BLaER1 treated with 17β-estradiol and CSF1 and Interleukin-3, amounts not matched to agents 10 nM and 100 nM (cell line): ENCODE measurements at regions not wholly inside any gene's neighbourhood (a gene's known extent, or its start where the extent isn't known, plus 50 kb on each side); places are given as distances from the start of the nearest gene placed in this dataset.
"Not testable (repeated sequence)": the region's sequence is repeated elsewhere in the genome, so short reads cannot be mapped to it uniquely, and the experiment has no call there.

Source experiments
- H3K27ac ChIP-seq, 11 experiments: shearing (Covaris generic); formaldehyde crosslinking; 2 replicates each; pipeline ENCODE4 v1.8.1; 2022
- H3K27me3 ChIP-seq, 11 experiments: shearing (Covaris generic); formaldehyde crosslinking; 2 replicates each; pipeline ENCODE4 v1.8.1; 2022
- H3K36me3 ChIP-seq, 11 experiments: shearing (Covaris generic); formaldehyde crosslinking; 2 replicates each; pipeline ENCODE4 v1.8.1; 2022
- H3K4me1 ChIP-seq, 10 experiments: shearing (Covaris generic); formaldehyde crosslinking; 2 replicates each; pipeline ENCODE4 v1.8.1; 2022
- H3K4me2 ChIP-seq, 11 experiments: shearing (Covaris generic); formaldehyde crosslinking; 2 replicates each; pipeline ENCODE4 v1.8.1; 2022
- H3K4me3 ChIP-seq, 10 experiments: shearing (Covaris generic); formaldehyde crosslinking; 2 replicates each; pipeline ENCODE4 v1.8.1; 2022
- H3K9ac ChIP-seq, 11 experiments: shearing (Covaris generic); formaldehyde crosslinking; 2 replicates each; pipeline ENCODE4 v1.8.1; 2022
- H3K9me3 ChIP-seq, 11 experiments: shearing (Covaris generic); formaldehyde crosslinking; replicated peaks in 1 of 11; 2 replicates each; pipeline ENCODE4 v1.8.1; 2022
- H4K20me1 ChIP-seq, 11 experiments: shearing (Covaris generic); formaldehyde crosslinking; 2 replicates each; pipeline ENCODE4 v1.8.1; 2022
- Cebpa-rat ChIP-seq, 11 experiments: shearing (Covaris generic); IDR thresholded peaks; 2 replicates each; pipeline ENCODE4 v1.8.1; 2022

DNA sequence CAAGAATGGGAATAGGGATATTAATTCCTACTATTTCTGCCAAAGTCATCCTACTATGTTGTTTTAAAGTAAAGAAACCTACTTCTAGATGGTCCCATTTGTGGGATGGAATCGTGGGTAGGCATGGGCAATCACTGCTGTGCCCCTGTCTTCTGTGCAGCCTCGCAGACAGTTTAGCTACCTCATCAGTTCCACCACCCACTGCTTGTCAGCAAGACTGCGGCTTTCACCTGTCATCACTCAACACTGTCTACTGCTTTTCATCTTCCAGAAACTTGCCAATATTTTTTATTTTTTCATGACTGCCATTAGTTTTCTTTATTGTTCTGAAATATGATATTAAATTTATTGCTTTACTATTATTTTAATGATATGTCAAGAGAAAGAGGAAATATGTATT, 368.1 kb upstream of the KYNU start:
- no peak for TF ChIP-seq Cebpa-rat (IDR thresholded peaks at IDR 0.05)
- Histone ChIP-seq H4K20me1 (no peaks in the 10 kb centered on the region), H3K27me3 (no peaks in the 10 kb centered on the region), H3K4me1 (no peaks in the 10 kb centered on the region), H3K36me3 (no peaks in the 10 kb centered on the region), H3K4me3 (no peak overlapping the region), H3K4me2 (no peak overlapping the region), H3K9ac (no peak overlapping the region), H3K27ac (no peak overlapping the region), H3K9me3 (no peaks in the 10 kb centered on the region)

DNA sequence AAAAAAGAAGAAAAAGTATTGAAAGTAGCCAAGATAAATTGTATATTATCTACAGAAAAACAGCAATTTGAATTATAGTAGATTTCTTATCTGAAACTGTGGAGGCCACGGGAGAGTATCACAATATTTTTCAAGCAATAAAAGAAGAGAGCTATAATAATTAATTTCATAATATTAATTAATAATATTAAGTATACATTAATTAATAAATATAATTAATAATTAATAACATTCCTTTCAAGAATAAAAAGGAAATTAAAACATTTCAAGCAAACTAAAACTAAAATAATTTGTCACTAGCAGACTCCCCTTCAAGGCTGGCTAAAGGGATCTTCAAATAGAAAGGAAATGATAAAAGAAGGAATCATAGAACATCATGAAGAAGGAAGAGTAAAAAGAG, 372.7 kb upstream of the KYNU start:
- Histone ChIP-seq H3K9me3 (no peaks in the 10 kb centered on the region; a peak in 1 of 22 replicates), H3K27me3 (no peaks in the 10 kb centered on the region), H3K27ac (no peak overlapping the region), H3K4me1 (peaks cover 0 to 7% (median 2%) of the 10 kb centered on the region in 10 experiments; a peak in 7 of 20 replicates), H3K4me3 (no peak overlapping the region), H3K36me3 (no peaks in the 10 kb centered on the region), H3K4me2 (no peak overlapping the region), H4K20me1 (no peaks in the 10 kb centered on the region), H3K9ac (no peak overlapping the region)
- no peak for TF ChIP-seq Cebpa-rat (IDR thresholded peaks at IDR 0.05)

DNA sequence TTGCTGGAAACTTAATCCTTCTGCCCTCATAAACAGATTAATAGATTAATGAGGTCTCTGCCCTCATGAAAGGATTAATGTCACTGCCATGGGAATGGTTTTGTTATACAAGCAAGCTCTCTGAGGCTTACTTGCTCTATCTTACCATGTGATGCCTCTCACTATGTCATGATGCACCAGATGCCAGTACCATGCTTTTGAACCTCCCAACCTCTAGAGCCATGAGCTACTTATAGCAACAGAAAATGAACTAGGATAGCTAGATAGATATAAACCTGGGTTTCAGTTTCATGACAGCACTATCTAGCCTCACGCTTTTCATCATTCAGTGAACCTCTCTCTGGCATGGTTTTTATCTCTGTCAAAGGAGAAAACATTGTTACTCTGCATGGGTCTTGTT, 371.6 kb upstream of the LRP1B start:
- Histone ChIP-seq H3K27me3 (no peaks in the 10 kb centered on the region), H3K9me3 (no peaks in the 10 kb centered on the region; a peak in 1 of 22 replicates), H3K4me1 (peaks cover 0 to 7% (median 2%) of the 10 kb centered on the region in 10 experiments; a peak in 7 of 20 replicates), H3K4me3 (no peak overlapping the region), H3K4me2 (no peak overlapping the region), H3K27ac (no peak overlapping the region), H4K20me1 (no peaks in the 10 kb centered on the region), H3K36me3 (no peaks in the 10 kb centered on the region), H3K9ac (no peak overlapping the region)
- TF ChIP-seq Cebpa-rat (IDR thresholded peaks at IDR 0.05) = no peak

DNA sequence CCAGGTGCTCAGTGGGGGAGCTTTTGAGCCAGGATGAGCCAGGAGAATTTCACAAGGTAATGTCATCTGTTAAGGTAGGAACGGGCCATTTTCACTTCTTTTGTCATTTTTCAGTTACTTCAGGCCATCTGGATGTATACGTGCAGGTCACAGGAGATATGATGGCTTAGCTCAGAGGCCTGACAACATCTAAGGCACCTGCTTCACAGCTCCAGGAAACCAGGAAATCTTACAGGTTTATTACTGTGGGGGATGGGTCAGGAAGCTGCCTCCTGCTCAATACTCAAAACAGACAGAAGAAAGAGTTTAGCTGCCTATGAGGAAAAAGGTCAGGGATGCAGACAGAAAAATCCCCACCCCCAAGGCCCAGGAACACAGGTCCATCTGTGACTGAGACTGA, 364.3 kb upstream of the LRP1B start:
- H3K9ac ChIP-seq = no peak overlapping the region
- no peak for TF ChIP-seq Cebpa-rat (IDR thresholded peaks at IDR 0.05)
- H3K4me2 ChIP-seq = no peak overlapping the region
- H3K27me3 ChIP-seq = no peaks in the 10 kb centered on the region
- H3K27ac ChIP-seq = no peak overlapping the region
- H3K9me3 ChIP-seq = peaks cover 8 to 24% (median 19%) of the 10 kb centered on the region in 11 experiments; a peak in 19 of 22 replicates
- no peaks in the 10 kb centered on the region for H3K36me3 ChIP-seq
- no peaks in the 10 kb centered on the region for H3K4me1 ChIP-seq
- no peak overlapping the region for H3K4me3 ChIP-seq
- H4K20me1 ChIP-seq = no peaks in the 10 kb centered on the region

DNA sequence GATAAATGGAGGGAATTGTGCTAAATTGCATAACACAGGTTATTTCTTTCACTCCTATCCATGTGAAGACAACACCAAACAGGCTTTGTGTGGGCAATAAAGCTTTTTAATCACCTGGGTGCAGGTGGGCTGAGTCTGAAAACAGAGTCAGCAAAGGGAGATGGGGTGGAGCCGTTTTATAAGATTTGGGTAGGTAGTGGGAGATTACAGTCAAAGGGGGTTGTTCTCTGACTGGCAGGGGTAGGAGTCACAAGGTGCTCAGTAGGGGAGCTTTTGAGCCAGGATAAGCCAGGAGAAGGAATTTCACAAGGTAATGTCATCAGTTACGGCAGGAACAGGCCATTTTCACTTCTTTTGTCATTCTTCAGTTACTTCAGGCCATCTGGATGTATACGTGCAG, 358.8 kb upstream of the LRP1B start:
- H3K4me2 ChIP-seq, H3K36me3 ChIP-seq, H3K9ac ChIP-seq, H3K27me3 ChIP-seq, H3K4me3 ChIP-seq, H3K27ac ChIP-seq, H3K4me1 ChIP-seq, H4K20me1 ChIP-seq: not testable (repeated sequence)
- H3K9me3 ChIP-seq = peaks cover 16 to 38% (median 30%) of the 10 kb centered on the region in 11 experiments; a peak in 20 of 22 replicates

DNA sequence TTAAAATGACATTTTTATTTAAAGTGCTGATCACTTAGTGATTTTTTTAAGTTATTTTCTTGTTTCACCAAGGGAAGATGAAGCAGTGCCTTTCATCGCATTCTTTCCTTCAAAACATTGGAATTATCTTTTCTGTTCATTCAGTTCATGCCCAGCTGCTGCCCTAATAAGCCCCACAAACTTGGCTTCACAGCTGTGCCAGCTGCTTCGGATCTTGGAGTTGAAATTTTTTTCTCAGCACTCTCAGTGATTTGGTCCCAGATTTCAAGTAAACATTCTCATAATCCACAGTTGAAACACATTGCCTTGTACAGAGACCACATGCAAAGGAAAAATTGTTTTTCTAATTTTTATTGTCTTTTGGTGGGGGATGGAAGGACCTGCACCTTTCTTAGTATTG, 353.3 kb upstream of the LRP1B start:
- Histone ChIP-seq H3K9ac (no peak overlapping the region), H3K27ac (no peak overlapping the region), H3K4me2 (no peak overlapping the region), H3K4me1 (no peaks in the 10 kb centered on the region), H3K36me3 (no peaks in the 10 kb centered on the region), H3K9me3 (peaks cover 0 to 13% (median 9%) of the 10 kb centered on the region in 11 experiments; a peak in 13 of 22 replicates), H3K4me3 (no peak overlapping the region), H4K20me1 (no peaks in the 10 kb centered on the region), H3K27me3 (no peaks in the 10 kb centered on the region)
- TF ChIP-seq Cebpa-rat (IDR thresholded peaks at IDR 0.05) = no peak

DNA sequence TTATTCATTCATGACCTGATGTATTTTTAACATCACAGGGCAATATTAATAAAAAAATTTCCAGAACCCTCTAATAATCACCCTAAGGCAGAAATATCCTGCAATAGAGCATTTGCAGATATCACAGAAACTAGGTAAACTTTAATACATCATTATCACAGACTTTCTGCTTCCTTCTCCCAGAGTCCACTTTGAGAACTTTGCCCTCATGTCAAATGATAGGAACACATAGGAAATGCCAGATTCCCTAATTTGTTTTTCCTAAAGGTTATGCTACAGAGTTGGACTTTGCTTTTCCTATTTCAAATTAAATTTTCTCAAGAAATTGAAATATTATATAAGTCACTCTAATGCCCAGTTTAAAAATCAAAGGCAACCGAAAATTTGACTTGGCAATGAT, 352.8 kb upstream of the LRP1B start:
- H3K9me3 ChIP-seq = peaks cover 0 to 13% (median 8%) of the 10 kb centered on the region in 11 experiments; a peak in 13 of 22 replicates
- H3K4me3 ChIP-seq = no peak overlapping the region
- H3K27ac ChIP-seq = no peak overlapping the region
- no peaks in the 10 kb centered on the region for H3K36me3 ChIP-seq
- no peak overlapping the region for H3K9ac ChIP-seq
- H3K4me2 ChIP-seq = no peak overlapping the region
- no peaks in the 10 kb centered on the region for H3K4me1 ChIP-seq
- TF ChIP-seq Cebpa-rat (IDR thresholded peaks at IDR 0.05) = no peak
- H3K27me3 ChIP-seq = no peaks in the 10 kb centered on the region
- H4K20me1 ChIP-seq = no peaks in the 10 kb centered on the region

DNA sequence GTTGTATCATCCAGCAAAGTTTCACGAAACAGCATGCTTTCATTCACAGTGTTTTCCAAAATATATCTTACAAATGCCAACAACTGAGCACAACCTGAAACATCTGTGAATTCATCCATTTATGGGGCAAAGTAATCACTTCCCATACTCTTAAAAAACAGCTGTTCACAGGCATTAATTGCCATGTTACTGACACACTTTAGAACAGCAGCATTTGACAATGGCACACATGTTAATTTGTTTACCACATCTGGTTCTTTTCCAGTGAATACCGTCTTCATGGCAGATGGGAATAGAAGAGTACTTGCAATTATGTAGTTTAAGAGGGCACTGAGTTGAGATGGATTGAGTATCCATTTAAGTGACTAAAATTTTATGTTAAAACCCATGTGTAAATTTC, 347.4 kb upstream of the LRP1B start:
- no peaks in the 10 kb centered on the region for H4K20me1 ChIP-seq
- no peak overlapping the region for H3K9ac ChIP-seq
- no peaks in the 10 kb centered on the region for H3K27me3 ChIP-seq
- peaks cover 0 to 16% (median 5%) of the 10 kb centered on the region in 11 experiments; a peak in 5 of 22 replicates for H3K9me3 ChIP-seq
- no peaks in the 10 kb centered on the region for H3K36me3 ChIP-seq
- no peak overlapping the region for H3K4me3 ChIP-seq
- H3K27ac ChIP-seq = no peak overlapping the region
- no peaks in the 10 kb centered on the region for H3K4me1 ChIP-seq
- H3K4me2 ChIP-seq = no peak overlapping the region
- no peak for TF ChIP-seq Cebpa-rat (IDR thresholded peaks at IDR 0.05)

DNA sequence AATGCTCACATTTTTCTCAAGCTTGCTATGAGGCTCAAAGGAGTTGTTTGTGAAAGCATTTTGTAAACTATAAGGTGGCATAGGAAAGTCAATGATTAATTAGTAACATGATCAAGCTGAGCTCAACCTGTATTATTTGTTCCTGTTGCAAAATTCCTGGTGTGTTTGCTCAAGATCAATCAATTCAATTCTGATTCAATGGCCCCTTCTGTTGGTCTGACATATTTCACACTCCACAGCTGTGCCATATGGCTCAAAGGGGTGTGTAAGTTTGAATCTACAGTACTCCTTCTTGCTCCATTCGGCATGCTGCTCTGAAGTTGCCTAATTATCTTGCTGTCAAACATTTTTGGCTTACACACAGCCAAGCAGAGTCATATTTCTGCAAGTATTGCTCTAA, 341.6 kb upstream of the LRP1B start:
- Histone ChIP-seq H3K9ac (no peak overlapping the region), H3K36me3 (no peaks in the 10 kb centered on the region), H4K20me1 (no peaks in the 10 kb centered on the region), H3K27me3 (no peaks in the 10 kb centered on the region), H3K4me3 (no peak overlapping the region), H3K4me1 (no peaks in the 10 kb centered on the region), H3K9me3 (peaks cover 0 to 16% (median 5%) of the 10 kb centered on the region in 11 experiments; a peak in 5 of 22 replicates), H3K4me2 (no peak overlapping the region), H3K27ac (no peak overlapping the region)
- no peak for TF ChIP-seq Cebpa-rat (IDR thresholded peaks at IDR 0.05)

DNA sequence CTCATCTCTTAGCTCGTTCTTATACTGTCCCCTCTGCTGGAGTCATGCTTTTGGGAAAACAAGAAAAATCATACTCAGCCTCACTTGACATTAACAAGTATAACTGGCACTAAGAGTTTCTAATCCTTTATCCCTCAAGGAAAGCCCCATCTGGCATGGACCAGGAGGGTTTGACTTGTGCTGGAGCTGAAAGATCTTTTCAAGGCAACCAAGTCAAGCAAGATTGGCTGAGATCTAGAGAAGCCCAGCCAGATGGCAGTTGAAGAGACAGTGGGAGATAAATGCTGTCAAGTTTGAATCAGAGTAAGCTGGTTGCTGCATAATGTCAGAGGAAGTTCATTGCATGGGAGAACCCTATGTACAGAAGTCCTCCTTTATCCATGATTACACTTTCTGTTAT, 336.5 kb upstream of the LRP1B start:
- 0 out of 20 replicates have a peak, but pooled peaks cover 0 to 6% (median 0%) of the 10 kb centered on the region in 10 experiments for H3K4me1 ChIP-seq
- peaks cover 0 to 4% (median 0%) of the 10 kb centered on the region in 11 experiments; a peak in 2 of 22 replicates for H3K27me3 ChIP-seq
- H3K36me3 ChIP-seq = no peaks in the 10 kb centered on the region
- no peaks in the 10 kb centered on the region for H3K9me3 ChIP-seq
- no peak overlapping the region for H3K4me2 ChIP-seq
- no peak overlapping the region for H3K4me3 ChIP-seq
- no peak overlapping the region for H3K9ac ChIP-seq
- H4K20me1 ChIP-seq = no peaks in the 10 kb centered on the region
- no peak overlapping the region for H3K27ac ChIP-seq
- TF ChIP-seq Cebpa-rat (IDR thresholded peaks at IDR 0.05) = no peak
